Kidney (tissue), 13 donors: ENCODE measurements at regions not wholly inside any gene's neighbourhood (a gene's known extent, or its start where the extent isn't known, plus 50 kb on each side); places are given as distances from the start of the nearest gene placed in this dataset.

ENCODE experiments used
- DNase-seq, 5 donors: peaks; one replicate each; pipeline ENCODE4 v3.0.0-alpha.2; 2013 to 2020
- FAIRE-seq: peaks from 2 replicates; lab custom pipeline; 2012; peaks lifted over from hg19 to GRCh38; lab: Jason Lieb, UNC
- H3K27ac ChIP-seq, 2 donors: one replicate each; pipeline ENCODE4 v1.7.0; 2013; ENCODE audit warnings: low read depth in 2 of 2, low read length in 2 of 2, inconsistent platforms in 1 of 2
- H3K27me3 ChIP-seq: one replicate; pipeline ENCODE4 v1.7.1; 2013; ENCODE audit warnings: low read length, inconsistent platforms; ENCODE audit not compliant: control insufficient read depth, insufficient read depth
- H3K36me3 ChIP-seq, 3 donors: one replicate each; pipeline versions ENCODE4 v1.7.0 to v1.7.1; 2013; ENCODE audit warnings: low read length in 3 of 3, control low read depth in 1 of 3, inconsistent platforms in 1 of 3; ENCODE audit not compliant: insufficient read depth in 3 of 3, control insufficient read depth in 2 of 3
- H3K4me1 ChIP-seq, 3 donors: one replicate each; pipeline versions ENCODE4 v1.7.0 to v1.7.1; 2013; ENCODE audit warnings: low read length in 3 of 3, inconsistent platforms in 1 of 3, low read depth in 1 of 3; ENCODE audit not compliant: control insufficient read depth in 2 of 3, insufficient read depth in 2 of 3
- H3K4me3 ChIP-seq, 3 donors: one replicate each; pipeline versions ENCODE4 v1.7.0 to v1.8.1; 2013; ENCODE audit warnings: low read length in 3 of 3, control low read depth in 1 of 3, inconsistent platforms in 1 of 3
- H3K9ac ChIP-seq, 3 donors: one replicate each; pipeline versions ENCODE4 v1.7.0 to v1.7.1; 2013; ENCODE audit warnings: low read length in 3 of 3, control low read depth in 1 of 3, inconsistent platforms in 1 of 3
- H3K9me3 ChIP-seq, 3 donors: one replicate each; pipeline versions ENCODE4 v1.7.0 to v1.7.1; 2013; ENCODE audit warnings: low read length in 3 of 3, control low read depth in 1 of 3, inconsistent platforms in 1 of 3; ENCODE audit not compliant: control insufficient read depth in 2 of 3, insufficient read depth in 1 of 3
- CTCF ChIP-seq: IDR thresholded peaks from 3 replicates; pipeline ENCODE4 v1.5.1; 2012; ENCODE audit warnings: mild to moderate bottlenecking, moderate library complexity, borderline replicate concordance; ENCODE audit not compliant: insufficient read depth; ENCODE audit errors: extremely low read depth
- intact Hi-C: fragments of 100-400 bp; cut with DNase I; formaldehyde crosslinking; loops from one replicate; pipeline ENCODE4 v1.11.1; 2022
- donor health status: control.
- donor health status: control.
- donor health status: control.
- donor health status: control.
- donor health status: control.
- donor health status: DM: yes; HTN: yes; CAD: no.
- donor health status: Normal renal cell carcinoma (clear cell type).

GRCh38 chrX:122184791-122185190 lies 999.3 kb upstream of the GRIA3 start:
- TF ChIP-seq CTCF: no peak
- Histone ChIP-seq H3K9me3 (no peaks in the 10 kb centered on the region), H3K4me1 (no peaks in the 10 kb centered on the region), H3K4me3 (no peak overlapping the region), H3K27ac (no peak overlapping the region), H3K36me3 (no peaks in the 10 kb centered on the region), H3K27me3 (no peaks in the 10 kb centered on the region), H3K9ac (no peak overlapping the region)
- intact Hi-C loops: no loop called here
- FAIRE-seq (no peak), DNase-seq (no peak)

DNA sequence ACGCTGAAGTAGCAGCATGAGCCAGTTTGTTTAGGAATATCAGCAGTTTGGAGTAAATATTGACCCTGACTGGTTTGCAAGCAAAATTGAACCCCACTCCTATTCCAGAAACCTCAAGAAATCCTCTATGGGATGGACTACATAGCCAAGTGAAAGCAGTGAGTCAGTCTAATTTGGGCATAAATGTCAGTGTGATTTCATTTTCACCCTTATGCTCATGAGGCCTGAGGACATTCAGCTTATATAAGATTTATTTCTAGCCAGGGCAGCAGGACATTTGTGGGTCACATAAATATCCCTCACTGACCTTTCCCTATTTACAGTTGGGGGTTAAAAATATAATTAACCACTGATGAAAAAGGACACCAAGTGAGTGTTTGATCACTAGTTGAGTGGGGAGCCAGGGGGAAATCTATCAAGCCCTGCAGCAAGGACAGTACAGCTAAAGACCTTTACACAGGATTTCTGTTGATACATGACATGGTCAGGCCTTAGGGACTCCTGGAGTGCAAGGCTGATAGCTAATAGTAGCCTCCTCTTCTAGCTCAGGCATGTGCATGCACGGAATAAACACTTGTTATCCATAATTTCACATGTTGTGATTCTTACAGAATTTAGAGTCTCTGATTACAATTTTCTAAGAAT lies 996.9 kb upstream of the GRIA3 start:
- Histone ChIP-seq H3K4me1 (no peaks in the 10 kb centered on the region), H3K36me3 (no peaks in the 10 kb centered on the region), H3K9me3 (no peaks in the 10 kb centered on the region), H3K9ac (no peak overlapping the region), H3K27ac (no peak overlapping the region), H3K4me3 (no peak overlapping the region), H3K27me3 (no peaks in the 10 kb centered on the region)
- no peak for FAIRE-seq
- intact Hi-C loops: no loop called here
- DNase-seq: no peak
- no peak for TF ChIP-seq CTCF

- Histone ChIP-seq H3K27ac (no peak overlapping the region), H3K36me3 (no peaks in the 10 kb centered on the region), H3K27me3 (no peaks in the 10 kb centered on the region), H3K9ac (no peak overlapping the region), H3K4me1 (no peaks in the 10 kb centered on the region), H3K9me3 (no peaks in the 10 kb centered on the region), H3K4me3 (no peak overlapping the region)
- FAIRE-seq: no peak
- no peak for DNase-seq
- TF ChIP-seq CTCF: no peak
- intact Hi-C loops: no loop called here
Observed at GRCh38 chrX:122188751-122189150, 995.3 kb upstream of the GRIA3 start.

DNA sequence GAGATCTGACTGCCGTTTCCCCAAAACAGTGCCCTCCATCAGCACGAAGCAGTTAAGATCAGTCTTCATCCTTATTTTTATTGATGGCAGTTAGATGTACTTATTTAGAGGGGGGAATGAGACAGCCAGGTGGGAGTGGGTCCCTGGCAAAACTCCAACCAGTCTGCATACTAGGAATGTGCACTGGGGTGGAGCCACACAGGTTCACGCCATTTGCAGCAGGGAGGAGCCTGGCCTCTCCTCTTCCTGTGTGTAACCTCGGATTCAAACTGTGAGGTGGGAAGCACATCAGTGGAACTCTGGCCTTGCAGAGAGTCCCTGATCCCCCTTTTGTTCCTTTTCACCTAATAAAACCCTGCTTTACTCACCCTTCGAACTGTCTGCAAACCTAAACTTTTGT lies 987.7 kb upstream of the GRIA3 start:
- Histone ChIP-seq H3K4me3 (no peak overlapping the region), H3K27me3 (no peaks in the 10 kb centered on the region), H3K9me3 (no peaks in the 10 kb centered on the region), H3K36me3 (no peaks in the 10 kb centered on the region), H3K4me1 (no peaks in the 10 kb centered on the region), H3K9ac (no peak overlapping the region), H3K27ac (no peak overlapping the region)
- intact Hi-C loops: no loop called here
- no peak for TF ChIP-seq CTCF
- FAIRE-seq (no peak), DNase-seq (peak in 2 of 5 donors; percentile 0 to 3)
